M059J (cell line): ENCODE measurements at regions not wholly inside any gene's neighbourhood (a gene's known extent, or its start where the extent isn't known, plus 50 kb on each side); places are given as distances from the start of the nearest gene placed in this dataset.

ENCODE experiments used
- DNase-seq: peaks from one replicate; pipeline ENCODE4 v3.0.0-alpha.2; 2012; ENCODE audit warnings: low read depth

DNA sequence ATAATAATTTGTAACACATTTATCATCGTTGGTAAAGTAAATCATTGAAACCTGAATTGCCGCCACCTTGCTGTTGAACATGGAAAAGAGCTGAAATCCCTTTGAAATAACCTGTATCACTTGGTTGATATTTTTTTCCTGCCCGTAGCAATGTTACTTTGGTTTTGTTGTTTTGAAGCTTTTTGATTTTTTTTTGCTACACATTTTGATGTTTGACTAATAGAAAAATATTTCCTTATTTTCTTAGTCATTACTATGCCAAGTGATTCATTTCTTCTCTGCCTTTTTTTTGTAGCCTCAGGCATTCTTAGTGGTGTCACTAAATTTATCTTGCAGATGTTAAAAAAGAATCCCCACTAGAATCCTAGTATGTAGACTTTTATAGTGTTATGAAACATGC is 235.1 kb upstream of the MEOX2 start:
- peak; percentile 86 for DNase-seq

DNA sequence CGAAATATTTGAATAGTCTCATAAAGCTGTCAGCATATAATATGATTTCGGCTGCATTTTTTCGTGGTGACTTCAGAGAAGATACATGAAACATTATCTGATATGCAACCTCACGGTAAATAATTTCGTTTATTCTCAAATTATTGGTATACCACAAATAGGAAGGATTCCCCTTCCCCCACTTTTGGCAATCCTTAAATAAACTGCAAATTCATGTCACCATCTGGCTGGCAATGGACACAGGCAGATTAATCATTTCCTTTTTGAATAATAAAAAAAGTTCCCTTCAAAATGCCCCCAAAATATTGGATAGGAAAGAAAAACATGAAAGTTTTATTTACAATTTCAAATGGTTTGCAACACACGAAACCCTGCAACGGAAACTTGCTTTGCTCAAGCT is 234.5 kb upstream of the MEOX2 start:
- no peak for DNase-seq

DNA sequence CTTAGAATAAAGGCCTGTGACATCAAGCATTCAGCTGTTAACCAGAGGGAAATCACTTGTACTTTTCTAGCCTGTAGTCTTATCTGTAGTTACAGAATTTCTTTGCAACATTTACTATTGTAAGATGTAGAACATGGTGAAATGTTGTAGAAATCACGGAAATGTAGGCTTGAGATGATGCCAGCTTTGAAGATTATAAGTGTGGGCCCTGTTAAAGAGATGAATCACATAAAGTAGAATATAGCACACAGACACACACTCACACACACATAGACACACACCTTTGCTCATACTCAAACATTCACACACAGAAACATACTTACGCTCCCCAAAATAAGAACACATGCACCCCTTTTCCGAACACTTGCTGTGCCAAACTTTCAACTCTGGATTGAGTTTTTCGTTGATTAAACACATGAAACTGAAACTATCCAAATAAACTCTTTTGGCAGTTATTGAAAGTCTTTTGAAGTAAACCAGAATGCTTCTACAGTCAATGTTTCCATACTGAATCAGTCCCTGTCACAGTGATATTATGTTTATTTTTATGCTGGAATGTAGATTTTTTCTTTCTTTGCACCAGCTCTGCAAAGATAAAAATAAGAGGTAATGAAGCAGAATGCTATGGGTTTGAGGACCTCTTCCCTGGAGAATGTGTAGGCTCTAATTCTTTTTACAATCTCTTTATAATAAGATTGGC is 230.3 kb upstream of the MEOX2 start:
- DNase-seq = peak; percentile 47

DNA sequence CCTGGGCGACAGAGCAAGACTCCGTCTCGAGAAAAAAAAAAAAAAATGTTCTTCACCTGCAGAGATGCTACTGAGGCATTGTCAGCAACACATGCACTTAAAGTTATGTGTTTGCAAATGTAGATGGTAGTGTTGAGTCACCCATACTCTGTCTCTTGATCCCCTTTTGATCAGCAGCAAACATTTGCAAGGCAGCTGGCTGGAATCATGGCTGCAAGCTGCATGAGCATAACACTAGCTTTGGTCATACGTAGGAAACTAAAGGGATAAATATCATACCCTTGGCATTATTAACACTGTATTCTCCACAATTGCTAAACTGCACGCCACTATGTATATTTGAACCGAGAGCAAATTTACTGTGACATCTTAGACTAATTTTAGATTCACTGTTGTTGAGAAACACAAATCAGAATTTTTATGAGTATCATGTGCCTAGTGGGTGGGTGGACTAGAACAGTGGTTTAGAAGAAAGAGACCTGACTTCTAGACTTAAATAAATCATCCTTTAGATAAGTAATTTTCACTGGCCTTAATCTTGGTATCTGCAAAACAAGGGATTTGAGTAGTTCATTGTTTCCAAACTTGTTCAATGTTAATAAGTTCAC is 229.3 kb upstream of the MEOX2 start:
- peak; percentile 44 for DNase-seq

DNA sequence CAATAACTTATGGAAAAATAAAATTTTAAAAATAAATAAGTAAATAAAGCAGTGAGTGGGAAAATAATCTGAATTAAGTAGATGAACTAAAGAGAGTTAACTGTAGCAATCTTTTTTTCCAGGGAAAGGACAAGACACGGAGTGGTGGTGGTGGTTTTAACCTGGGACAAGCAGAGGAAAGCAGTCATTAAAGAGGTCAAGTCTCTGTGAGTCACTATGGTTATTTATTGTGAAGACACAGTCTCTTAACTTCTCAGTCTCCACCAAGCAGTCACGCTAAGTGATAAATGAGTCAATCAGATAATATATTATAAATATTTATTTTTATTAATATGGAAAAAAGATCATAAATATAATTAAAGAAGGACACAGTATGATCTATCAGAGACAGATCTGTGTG is 228.1 kb upstream of the MEOX2 start:
- DNase-seq = peak; percentile 63

DNA sequence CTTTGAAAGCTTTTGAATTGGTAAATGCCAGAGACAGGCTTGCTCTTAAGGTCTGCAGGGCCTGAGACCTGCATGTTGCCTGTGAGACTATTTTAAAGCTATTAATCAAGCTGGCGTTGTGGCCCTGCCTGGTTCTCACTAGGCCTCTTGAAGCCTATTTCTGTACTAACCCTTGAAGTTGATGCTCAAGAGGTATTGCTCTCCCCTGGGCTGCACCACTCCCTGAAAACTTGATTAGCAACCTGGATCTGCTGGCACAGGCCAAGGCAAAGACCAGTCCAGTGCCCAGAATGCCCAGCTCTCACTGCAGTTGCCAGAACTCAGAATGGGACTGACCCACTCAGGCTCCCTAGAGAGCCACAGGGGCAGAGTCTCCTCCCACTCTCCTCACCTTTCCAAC is 220.0 kb upstream of the MEOX2 start:
- DNase-seq = no peak

DNA sequence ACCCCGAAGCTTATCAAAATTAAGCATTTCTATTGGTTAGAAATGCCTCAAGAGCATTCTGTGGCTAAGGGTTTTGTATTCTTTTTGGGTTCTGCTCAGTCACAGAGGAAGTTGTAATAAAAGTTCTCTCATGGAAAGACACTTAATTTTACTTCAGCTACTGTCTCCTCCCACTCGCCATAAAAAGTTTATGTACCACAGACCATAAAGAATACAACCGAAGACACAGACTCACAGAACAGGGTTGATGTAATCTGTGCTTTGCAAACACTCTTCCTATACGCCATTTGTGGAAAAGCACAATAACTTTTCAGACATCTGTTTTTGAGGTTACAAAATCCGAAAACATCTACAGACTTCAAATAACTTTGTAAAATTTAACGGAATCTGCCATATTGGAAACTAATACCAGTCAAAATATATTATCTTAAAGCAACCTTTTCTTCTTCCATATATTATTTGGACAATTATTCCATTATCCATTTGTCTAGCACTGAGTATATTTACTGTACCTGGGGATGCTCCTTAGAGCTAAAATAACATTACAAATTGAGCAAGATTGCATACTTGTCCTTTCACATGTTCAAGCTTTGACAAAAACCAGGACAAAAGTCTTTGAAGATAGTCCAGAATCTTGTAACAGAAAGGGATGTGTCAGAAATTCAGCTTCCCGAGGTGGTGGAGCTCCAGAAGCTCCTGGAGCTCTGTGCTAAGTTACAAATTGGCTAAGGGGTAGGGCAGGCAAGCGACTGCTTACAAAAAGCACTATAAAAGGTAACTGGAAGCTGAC is 219.0 kb upstream of the MEOX2 start:
- no peak for DNase-seq

DNA sequence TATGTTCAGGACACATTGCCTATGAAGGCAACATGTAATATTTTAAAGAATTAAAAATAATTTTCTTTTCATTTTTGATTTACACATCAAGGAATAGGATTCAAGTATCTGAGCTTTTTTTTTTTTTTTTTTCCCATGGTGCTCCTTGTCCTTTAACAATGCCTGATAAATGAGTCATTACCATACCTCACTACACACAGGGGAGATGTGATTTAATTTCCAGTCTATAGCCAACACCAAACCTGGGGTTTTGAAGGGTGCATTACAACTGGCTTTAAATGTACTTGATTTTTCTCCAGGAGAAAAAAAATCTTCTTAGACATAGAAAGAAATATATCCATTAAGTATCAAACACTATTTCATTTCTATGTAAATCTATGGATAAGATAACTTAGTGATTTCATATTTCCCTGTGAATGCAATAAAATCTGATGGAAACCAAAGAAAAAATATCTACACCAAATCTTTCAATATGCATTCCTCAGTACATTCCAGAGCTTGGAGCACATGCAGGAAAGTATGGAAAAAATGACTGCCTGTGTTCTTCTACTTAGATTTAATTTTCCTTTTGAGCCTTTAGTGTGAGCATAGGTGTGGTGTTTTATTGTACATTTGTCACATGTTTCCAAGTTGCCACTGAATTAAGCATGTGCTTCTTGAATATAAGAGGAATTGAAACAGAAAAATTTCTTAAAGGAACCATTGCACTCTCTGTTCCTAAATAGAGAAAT is 204.8 kb upstream of the MEOX2 start:
- peak; percentile 69 for DNase-seq

DNA sequence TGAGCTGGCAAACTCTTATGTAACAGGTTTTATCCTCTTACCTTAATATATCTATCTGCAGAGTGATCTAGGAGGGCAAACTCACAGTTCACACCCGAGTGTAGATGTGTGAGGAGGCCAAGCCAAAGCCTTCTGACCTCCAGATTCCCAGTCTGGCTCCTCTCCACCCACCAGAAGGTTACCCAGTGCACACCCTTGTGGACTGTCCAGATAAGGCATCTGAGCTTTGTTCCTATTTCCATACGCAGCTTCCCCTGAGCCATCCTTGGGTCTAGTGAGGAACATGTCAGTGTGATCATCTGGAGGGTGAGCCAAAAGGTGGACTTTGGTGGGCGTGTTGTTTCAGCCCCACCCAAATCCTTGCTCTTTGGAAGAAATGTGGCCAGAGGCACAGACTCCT is 203.0 kb upstream of the MEOX2 start:
- peak; percentile 60 for DNase-seq

DNA sequence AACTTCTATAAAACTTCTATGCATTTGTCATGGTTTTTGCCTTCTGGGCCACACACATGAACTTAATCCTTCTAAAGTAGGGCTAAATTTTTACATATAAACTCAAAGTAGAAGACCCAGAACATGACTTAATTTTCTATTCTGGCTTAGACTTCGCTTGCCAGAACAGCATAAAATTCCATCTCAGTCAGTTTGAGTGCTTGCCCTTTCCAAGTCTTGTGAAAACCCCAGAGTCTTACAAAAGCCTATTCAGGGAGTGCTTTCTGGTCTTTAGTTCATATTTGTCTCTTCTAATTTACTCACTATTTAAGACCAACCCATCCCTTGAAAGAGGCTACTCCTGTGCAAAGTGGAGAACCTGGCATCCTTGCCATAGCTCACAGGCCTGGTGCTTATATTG is 201.6 kb upstream of the MEOX2 start:
- no peak for DNase-seq

DNA sequence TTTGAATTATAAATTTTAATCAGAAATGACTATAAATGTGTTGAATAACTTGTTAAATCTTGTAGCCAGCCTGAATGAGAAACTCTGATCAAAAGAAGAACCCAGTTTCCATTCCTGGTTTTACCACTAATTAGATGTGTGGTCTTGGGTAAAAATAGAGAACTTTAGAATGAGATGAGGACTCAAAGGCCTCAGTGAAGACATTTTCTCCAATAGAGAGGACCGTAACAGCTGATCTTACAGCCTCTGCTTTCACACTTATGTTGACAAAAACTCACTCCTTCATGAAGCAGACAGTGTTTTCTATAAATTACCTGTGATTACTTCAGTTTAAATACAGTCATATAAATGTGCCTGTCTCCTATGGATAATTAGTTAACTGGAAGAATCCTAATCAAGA is 200.1 kb upstream of the MEOX2 start:
- DNase-seq = no peak

DNA sequence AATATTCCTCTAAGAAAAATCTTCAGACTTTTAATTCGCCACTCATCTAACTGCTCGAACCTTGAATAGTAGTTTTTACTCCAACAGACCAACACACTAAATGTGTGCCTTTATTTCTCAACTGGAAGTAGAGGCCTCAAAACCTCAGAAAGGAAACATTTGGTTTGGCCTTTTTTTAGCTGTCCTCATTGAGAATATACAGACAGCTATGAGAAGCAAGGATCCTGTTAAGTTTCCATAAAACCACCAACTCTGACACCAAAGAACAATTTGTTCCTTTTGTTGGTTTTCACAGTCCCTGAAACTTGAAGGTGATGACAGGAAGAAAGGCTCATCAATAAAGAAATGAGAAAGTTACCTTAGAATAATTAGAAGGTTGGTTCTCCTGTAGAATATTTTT is 199.2 kb upstream of the MEOX2 start:
- no peak for DNase-seq

DNA sequence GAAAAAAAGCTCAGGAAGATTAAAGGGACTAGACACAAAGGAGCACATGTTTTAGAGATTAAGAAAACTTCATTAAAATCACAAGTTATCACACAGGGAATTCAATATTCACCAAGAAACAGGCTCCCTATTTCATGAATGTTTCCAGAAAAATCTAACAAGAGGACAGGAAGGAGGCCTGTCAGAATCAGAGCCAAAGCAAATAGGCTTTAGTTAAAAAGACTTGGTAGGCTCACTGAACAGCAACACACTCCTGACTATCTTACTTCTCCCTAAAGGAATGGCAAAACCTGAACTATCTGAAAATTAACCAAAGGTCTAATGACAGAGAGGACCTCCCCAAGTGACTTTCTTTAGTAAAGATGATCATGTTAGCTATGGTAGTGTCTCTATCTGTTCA is 188.3 kb upstream of the MEOX2 start:
- no peak for DNase-seq

DNA sequence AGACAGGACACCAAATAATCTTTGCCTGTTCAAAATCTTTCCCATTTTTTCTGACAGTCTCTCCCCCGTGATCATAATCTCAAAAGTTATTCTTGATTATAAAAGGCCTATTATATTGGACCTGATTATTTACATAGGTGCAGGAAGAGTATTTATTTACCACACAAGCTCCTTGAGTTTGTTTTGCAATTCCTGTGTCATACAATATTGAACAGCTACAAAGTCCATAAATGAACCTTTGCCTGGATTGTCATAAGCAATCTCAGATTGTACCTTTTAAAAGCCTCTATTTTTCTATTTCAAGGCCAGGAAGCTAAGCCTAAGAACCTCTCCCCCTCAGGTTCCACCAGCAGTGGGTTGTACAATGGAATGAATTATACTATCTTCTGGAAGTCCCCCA is 183.9 kb upstream of the MEOX2 start:
- DNase-seq = no peak

DNA sequence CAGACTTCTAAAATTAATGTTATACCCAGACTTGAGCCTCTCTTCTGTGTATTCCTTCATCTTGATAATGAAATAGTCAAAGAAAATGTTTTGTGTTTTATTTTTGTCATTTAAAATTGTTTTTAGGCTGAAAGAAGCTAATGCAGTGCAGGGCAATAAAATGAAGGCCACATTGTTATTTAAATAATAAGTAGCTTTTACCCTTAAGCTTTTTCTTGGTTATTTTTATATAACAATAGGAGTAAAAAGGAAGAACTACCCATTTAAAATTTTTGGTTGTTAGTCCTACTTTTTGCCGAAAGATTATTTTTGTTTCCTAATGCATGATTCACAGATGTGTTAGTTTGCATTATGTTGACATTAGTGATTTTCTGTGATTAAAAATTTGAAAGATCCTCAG is 181.0 kb upstream of the MEOX2 start:
- no peak for DNase-seq

DNA sequence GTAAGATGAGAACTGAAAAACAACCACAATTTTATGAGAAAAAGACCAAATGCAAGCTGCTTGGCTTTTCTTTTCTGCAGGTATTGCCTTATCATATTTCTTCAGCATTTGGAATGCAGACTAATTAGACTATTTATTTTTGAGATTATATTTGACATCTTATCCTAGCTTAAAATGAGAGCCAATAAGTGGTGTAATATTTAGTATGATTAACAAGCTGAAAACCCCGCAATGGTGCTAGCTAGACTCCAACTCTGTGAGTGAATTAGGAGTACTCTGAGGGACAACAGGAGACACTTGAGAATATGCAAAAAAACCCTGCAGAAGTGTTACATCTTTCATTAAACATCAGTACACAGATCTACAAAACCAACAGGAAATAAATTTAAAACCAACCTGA is 180.3 kb upstream of the MEOX2 start:
- DNase-seq = no peak

DNA sequence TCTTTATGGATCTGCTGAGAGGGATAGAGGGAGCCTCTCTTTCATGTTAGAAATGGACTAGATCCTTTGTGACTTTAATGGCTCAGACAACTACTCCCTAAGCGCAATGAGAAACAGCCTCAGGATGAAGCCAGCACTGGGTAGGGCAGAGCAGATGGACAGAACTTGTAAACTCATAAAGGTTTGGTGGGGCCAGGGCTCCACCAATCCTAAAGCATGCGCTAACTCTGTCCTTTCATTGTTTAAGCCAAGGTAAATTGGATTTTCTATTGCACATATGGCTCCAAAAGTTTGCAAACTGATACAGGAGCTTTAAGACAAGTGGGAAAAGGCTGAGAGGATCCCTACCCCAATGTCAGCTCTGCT is 178.1 kb upstream of the MEOX2 start:
- no peak for DNase-seq

DNA sequence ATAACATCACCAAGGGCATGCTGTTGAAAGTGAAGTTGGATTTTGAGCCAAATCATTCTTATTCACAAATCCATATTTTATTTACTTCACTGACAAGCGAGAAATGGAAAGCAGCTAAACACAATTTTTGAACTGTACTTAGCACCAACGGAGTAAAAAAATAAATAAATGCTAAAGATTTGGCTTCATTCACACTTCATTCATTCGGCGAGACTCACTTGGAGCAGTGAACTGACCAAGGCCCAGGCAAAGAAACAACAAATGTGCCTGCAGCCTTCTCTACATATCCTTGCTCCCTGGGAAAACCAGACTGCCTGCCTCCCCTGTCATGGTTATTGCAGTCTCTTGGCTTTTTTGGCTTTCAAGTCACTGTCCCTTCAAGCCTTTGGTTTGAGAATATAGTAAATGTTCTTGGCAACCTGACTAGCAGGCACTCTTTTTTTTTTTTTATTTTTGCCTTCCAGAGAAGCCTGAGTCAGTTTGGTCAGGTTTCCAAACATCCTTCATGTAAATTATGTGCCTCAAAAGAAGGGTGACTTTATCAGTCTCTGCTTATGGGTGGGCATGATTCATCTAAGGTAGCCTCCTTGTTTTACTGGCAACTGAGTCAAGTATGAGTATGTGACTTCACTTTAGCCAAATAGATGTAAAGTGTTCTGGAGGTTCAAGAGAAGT is 177.6 kb upstream of the MEOX2 start:
- DNase-seq = peak; percentile 53

DNA sequence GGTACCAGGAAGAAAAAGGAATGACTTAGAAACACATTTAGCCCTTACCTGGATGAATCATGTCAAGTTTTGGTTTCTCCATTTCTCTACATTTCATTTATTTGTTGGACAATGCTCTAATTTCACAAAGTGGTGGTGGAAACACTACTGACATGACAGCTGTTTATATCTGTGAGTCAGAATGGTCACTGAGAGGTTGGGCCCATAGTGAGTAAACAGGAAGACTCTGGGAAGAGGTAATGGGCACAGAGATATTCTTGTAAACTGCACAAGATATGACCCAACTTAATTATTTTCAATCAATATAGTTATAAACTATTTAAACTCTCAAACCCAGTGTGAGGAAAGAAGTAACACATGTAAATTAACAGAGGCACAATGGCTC is 176.3 kb upstream of the MEOX2 start:
- peak; percentile 72 for DNase-seq

DNA sequence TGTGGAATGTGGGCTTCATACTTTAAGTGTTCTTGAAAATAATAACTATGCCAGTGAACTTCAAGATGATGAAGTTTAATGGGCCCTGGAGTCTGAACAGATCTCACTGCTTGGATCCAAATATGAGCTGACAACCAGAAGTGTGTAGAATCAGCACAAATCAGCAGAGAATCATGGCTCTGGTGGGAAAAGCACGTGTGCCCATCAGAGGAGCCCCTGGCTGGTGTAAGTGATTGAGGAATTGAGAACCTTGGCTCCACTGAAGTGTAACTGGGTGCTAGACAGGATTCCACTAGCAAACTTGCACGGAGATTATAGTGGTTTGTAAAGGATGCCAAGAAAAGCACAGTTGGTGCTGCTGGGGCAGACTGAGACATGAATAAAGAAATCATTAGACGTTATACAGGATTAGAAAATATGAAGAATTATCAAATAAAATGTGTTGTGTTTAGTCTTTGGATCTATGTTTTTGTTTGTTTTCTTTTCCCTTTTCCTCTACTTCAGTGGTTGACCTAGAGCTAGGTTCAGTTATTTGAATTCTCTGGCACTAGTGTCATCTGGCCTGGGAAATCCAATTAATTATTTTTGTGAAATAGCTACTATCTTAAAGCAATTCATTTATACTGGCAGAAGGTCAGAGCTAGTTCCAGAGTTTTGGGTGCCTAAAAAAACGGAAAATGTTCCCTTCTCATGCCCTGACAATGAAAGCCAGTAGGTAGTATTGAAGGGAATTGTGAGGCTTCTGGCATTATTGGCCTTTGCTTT is 175.7 kb upstream of the MEOX2 start:
- DNase-seq = peak; percentile 13

DNA sequence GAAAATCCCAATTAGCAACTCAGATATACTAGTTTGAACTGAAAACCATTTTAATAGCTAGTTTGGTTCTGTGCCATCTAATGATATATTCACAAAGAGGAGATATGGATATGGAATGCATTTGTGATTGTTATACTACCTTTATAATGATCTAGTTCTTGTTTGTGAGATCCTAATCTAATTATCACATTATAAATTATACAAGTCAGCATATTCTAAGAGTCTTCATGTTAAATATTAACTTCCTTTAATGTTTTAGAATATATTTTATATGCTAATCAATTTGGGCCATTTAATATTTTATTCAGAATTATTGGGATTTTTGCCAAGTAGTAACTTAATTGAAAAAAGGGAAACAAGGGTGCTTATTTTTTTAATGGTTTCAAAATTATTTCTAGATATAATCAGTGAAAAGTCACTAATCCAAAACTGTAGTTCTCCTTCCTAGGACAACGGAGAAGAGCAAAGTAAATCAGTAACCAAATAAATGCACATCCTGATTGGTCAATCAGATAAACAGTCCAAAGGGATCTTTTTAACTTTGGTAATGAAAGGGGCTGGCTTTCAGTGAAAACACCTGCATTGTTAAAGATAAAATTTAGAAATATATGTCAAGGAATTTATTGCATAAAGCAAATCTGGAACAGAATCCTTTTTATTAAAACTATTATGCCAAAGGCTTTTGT is 173.9 kb upstream of the MEOX2 start:
- DNase-seq = no peak
